ENCODE measurements at regions not wholly inside any gene's neighbourhood (a gene's known extent, or its start where the extent isn't known, plus 50 kb on each side); places are given as distances from the start of the nearest gene placed in this dataset.

DNA sequence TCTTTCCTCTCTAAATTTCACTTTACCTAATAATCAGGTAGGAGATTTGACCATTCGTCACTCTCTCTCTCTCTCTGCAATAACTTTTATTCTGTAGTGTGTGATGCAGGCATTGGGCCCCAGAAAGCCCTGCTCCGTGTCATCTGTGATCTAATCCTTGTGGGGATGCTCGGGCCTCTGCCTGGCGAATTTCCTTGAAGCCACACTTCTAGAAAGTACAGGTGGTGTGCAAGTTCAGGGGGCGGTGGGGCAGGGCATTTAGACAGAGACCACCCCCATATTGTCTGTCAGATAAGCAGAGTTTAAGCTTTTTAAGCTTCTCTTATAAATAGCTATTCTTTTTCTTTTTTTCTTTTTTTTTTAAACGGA, 53.4 kb upstream of the GPR12 start:
- DNase-seq (ENCODE audit: insufficient read length, low spot score): no peak
- FAIRE-seq: no peak
- TF ChIP-seq POU2F2 (IDR thresholded peaks at IDR 0.05; ENCODE audit: low read depth, low read length) (no peak), POLR2A (IDR thresholded peaks at IDR 0.05; ENCODE audit: low read depth, low read length) (no peak), TAF1 (IDR thresholded peaks at IDR 0.05; ENCODE audit: low read depth, low read length) (no peak), PAX5 (IDR thresholded peaks at IDR 0.05; ENCODE audit: insufficient read depth, low read length, severe bottlenecking) (no peak), POLR2AphosphoS5 (IDR thresholded peaks at IDR 0.05; ENCODE audit: low read depth, low read length) (no peak)

DNA sequence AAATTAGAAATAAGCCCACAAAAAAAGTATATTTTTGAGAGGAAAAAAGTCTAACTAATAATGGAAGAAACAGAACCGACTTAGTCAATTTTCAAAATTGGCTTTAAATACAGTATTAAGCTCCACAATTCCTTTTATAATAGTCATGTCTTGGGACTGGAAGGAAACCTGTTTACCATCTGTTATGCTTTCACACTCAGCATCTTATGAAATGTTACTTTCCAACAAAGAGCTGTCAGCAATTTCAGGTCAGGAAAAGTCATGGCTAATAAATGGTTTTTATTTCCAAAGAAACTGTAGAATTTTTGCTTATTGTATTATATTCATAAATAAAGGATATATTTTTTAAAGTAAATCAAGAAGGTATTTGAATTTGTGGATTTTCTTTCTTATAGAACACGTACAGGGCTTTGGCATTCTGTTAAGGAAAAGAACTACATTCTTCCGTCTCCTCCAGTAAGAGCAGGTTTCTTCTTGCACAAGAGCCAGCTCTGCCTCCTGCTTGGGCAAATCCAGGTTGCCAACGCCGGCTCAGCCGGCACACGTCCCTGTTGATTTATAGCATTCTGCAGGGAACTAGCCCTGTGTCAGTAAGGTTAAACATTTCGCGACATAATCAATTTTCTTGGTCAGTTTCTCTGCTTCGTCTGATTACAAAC, 52.9 kb upstream of the GPR12 start:
- FAIRE-seq: no peak
- TF ChIP-seq POLR2AphosphoS5 (IDR thresholded peaks at IDR 0.05; ENCODE audit: low read depth, low read length): no peak
- no peak for DNase-seq (ENCODE audit: insufficient read length, low spot score)

DNA sequence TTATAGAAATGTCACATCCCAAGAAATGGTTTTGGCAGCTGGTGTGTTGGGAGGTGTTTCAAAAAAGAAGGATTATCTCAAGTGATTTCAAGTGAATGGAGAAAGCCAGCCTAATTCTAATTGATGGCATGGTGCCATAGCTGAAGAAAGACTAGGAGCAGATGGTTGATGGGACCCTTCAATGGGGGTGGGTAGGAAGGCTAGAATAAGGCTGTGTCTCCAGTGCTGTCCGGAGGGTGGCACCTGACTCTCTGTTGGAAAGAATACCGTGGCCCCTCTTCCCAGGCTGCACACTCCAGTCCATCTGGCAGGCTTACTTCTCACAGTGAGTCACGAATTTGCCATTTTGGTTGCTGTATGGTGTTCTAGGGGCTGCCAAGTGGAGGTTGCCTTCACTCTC, 51.0 kb upstream of the GPR12 start:
- no peak for FAIRE-seq
- TF ChIP-seq PAX5 (IDR thresholded peaks at IDR 0.05; ENCODE audit: insufficient read depth, low read length, severe bottlenecking) (no peak), SPI1 (IDR thresholded peaks at IDR 0.05; ENCODE audit: low read depth, low read length) (no peak), POLR2AphosphoS5 (IDR thresholded peaks at IDR 0.05; ENCODE audit: low read depth, low read length) (no peak), POLR2A (IDR thresholded peaks at IDR 0.05; ENCODE audit: low read depth, low read length) (no peak), TAF1 (IDR thresholded peaks at IDR 0.05; ENCODE audit: low read depth, low read length) (no peak), POU2F2 (IDR thresholded peaks at IDR 0.05; ENCODE audit: low read depth, low read length) (no peak)
- DNase-seq (ENCODE audit: insufficient read length, low spot score): no peak
